Mesodermal cell (in vitro differentiated cells): ENCODE measurements at regions not wholly inside any gene's neighbourhood (a gene's known extent, or its start where the extent isn't known, plus 50 kb on each side); places are given as distances from the start of the nearest gene placed in this dataset.

ENCODE experiments used
- H3K27ac ChIP-seq: 2 replicates; pipeline ENCODE4 v1.7.0; 2013; ENCODE audit warnings: mild to moderate bottlenecking, low read depth, low read length, moderate library complexity; ENCODE audit not compliant: severe bottlenecking
- H3K36me3 ChIP-seq: 2 replicates; pipeline ENCODE4 v1.7.1; 2013; ENCODE audit warnings: mild to moderate bottlenecking, low read length, moderate library complexity; ENCODE audit not compliant: control insufficient read depth, insufficient read depth
- H3K4me1 ChIP-seq: one replicate; pipeline ENCODE4 v1.7.1; 2013; ENCODE audit warnings: mild to moderate bottlenecking, low read length; ENCODE audit not compliant: insufficient read depth, control insufficient read depth, poor library complexity, severe bottlenecking
- H3K4me3 ChIP-seq: 2 replicates; pipeline ENCODE4 v1.7.0; 2013; ENCODE audit warnings: low read length, control low read depth, mild to moderate bottlenecking; ENCODE audit not compliant: insufficient read depth, poor library complexity, severe bottlenecking; ENCODE audit errors: extremely low read depth
- H3K9me3 ChIP-seq: 2 replicates; pipeline ENCODE4 v1.7.1; 2013; ENCODE audit warnings: mild to moderate bottlenecking, low read length, moderate library complexity; ENCODE audit not compliant: control insufficient read depth
- WGBS, 2 experiments: methylation state at CpG; one replicate each; pipeline ENCODE4 v1.1.5; 2013; ENCODE audit warnings: missing lambda C conversion rate in 2 of 2; ENCODE audit not compliant: insufficient coverage in 2 of 2; 5-methylcytosine and 5-hydroxymethylcytosine counted together

DNA sequence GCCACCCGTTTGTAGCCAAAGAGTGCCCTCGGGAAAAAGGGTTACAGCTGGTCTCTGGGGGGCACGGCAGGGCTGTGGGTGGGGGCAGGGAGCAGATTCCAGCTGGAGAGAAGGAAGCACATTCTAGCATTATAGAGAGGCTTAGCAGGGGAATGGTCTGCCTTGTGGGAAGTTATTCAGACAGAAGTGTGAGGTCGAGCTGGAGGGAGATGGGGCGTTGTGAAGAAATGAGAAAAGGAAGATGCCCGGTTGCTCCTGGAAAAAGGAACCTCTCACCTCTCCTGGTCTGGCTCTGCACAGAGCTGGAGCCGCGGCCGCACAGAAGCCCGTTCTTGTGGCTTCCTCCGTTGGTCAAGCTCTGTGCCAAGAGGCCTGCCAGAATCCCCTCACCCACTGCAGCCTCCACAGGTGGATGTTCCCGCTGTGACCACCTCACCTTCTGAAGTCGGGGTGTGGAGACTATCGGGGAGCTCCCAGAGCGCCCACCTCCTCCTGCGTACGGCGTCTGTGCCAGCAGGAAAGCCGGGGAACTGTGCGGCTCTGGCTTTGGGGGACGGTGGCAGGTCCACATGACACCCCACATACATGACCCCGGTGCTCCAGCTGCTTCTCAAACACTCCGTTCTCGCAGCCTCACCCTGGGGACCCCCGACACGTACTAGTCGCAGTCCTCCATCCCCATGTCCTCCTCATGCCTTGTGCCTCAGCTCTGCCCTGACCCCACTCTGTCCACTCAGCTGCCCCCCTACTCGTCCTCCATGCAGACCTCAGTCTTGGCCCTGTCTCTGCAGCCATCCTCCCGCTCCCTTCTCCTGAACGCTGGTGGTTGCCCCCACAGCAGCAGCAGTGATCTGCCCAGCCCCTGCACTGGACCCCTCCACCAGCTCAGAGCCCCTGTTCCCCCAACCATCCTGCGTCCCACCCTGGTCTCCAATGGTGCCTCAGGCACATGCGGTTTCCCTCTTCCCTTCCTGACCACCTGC lies 52.2 kb upstream of the HGFAC start:
- Histone ChIP-seq H3K27ac (peak overlapping the region; percentile 64), H3K4me3 (no peak overlapping the region), H3K9me3 (no peaks in the 10 kb centered on the region), H3K4me1 (peaks cover 58% of the 10 kb centered on the region), H3K36me3 (peaks cover 5% of the 10 kb centered on the region)
- 81 to 83% methylated on average over 31 to 32 of the region's 32 CpGs for WGBS, 2 experiments

DNA sequence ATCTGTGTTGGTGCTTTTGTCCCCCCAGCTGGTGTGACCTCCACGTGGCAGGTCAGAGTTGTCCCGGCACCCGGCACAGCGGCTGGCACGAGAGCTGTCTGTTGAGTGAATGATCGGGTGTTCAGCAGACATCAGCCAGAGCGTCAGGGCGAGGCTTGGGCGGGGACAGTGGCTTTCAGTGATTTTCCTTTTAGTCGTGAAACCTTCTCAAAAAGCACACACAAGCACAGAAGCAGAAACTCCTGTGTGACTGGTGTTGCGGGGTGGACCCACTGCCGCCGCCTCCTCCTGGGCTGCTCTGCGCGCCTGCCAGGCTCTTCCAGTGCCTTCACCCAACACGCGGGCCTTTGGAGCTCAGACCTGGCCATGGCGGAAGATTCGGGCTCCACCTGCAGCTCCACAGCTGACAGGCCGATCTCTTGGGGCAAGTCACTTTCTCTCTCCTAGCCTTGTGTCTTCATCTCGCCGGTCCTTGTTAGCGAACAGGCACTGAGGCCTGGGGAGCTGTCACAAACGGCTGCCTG lies 51.4 kb upstream of the HGFAC start:
- Histone ChIP-seq H3K36me3 (peaks cover 5% of the 10 kb centered on the region), H3K9me3 (no peaks in the 10 kb centered on the region), H3K27ac (no peak overlapping the region), H3K4me1 (peaks cover 53% of the 10 kb centered on the region), H3K4me3 (no peak overlapping the region)
- WGBS, 2 experiments: 64 to 70% methylated on average over 20 to 22 of the region's 24 CpGs

DNA sequence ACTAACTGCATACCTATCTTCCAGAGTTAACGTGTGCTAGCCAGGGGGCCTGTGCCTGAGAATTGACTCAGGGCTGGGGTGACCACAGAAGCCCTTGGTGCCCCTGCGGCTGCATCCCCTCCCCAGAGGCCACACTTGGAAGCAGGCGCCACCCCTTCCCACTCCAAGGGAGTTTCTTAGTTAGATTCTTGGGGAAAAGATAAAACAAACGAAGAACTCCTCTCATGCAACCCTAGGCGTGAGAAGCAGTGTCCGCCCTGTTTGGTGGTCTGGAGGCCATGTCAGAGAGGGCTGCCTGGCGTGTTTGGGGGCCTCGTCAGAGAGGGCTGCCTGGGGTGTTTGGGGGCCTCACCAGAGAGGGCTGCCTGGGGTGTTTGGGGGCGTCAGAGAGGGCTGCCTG lies 50.3 kb upstream of the HGFAC start:
- WGBS, 2 experiments: 73 to 81% methylated on average over 4 to 5 of the region's 9 CpGs
- Histone ChIP-seq H3K4me3 (no peak overlapping the region), H3K27ac (no peak overlapping the region), H3K4me1 (peaks cover 48% of the 10 kb centered on the region), H3K36me3 (peaks cover 5% of the 10 kb centered on the region), H3K9me3 (no peaks in the 10 kb centered on the region)
